Right lobe of liver (tissue), 6 donors: ENCODE measurements at regions not wholly inside any gene's neighbourhood (a gene's known extent, or its start where the extent isn't known, plus 50 kb on each side); places are given as distances from the start of the nearest gene placed in this dataset.

Experiments used
- ATAC-seq, 4 donors: fragments of 200-7000 bp; cut with Tn5 transposase; one replicate each; pipeline ENCODE4 v1.9.1; 2020; ENCODE audit warnings: mild to moderate bottlenecking in 4 of 4, moderate library complexity in 4 of 4
- DNase-seq, 3 donors: peaks; one replicate each; pipeline ENCODE4 v3.0.0-alpha.2; 2020
- H3K27ac ChIP-seq, 3 donors: fragments of 200-600 bp; one replicate each; pipeline ENCODE4 v1.8.0; 2022
- H3K27me3 ChIP-seq, 2 donors: fragments of 200-600 bp; one replicate each; pipeline ENCODE4 v1.8.0; 2022
- H3K36me3 ChIP-seq, 4 donors: fragments of 200-600 bp; sonication (generic) in 1 of 4; one replicate each; pipeline versions ENCODE4 v1.5.1 to v1.8.0; 2017 to 2022; ENCODE audit warnings: control low read depth in 1 of 4
- H3K4me1 ChIP-seq, 4 donors: fragments of 200-600 bp; sonication (generic) in 1 of 4; one replicate each; pipeline versions ENCODE4 v1.5.1 to v1.8.0; 2017 to 2022; ENCODE audit warnings: control low read depth in 1 of 4
- H3K4me3 ChIP-seq, 3 donors: fragments of 200-600 bp; one replicate each; pipeline ENCODE4 v1.8.0; 2022
- H3K9me3 ChIP-seq, 4 donors: fragments of 200-600 bp; sonication (generic) in 1 of 4; one replicate each; pipeline versions ENCODE4 v1.5.1 to v1.8.0; 2017 to 2022; ENCODE audit warnings: control low read depth in 1 of 4
- CTCF ChIP-seq, 4 donors: fragments of 200-600 bp in 3 of 4; fragments of 450-650 bp in 1 of 4; IDR thresholded peaks; one replicate each; pipeline versions ENCODE4 v1.5.1 to v1.8.0; 2016 to 2022; ENCODE audit warnings: antibody characterized with exemption in 4 of 4, mild to moderate bottlenecking in 2 of 4
- POLR2A ChIP-seq: fragments of 450-650 bp; IDR thresholded peaks from one replicate; pipeline ENCODE4 v1.6.1; 2017; ENCODE audit warnings: antibody characterized with exemption, mild to moderate bottlenecking
- WGBS: methylation state at CpG from one replicate; pipeline ENCODE4 v1.1.6; 2018; ENCODE audit warnings: low coverage, low lambda C conversion rate; ENCODE audit not compliant: insufficient coverage; ENCODE audit errors: missing lambda C conversion rate; 5-methylcytosine and 5-hydroxymethylcytosine counted together
- intact Hi-C, 2 donors: fragments of 100-400 bp; cut with DNase I; formaldehyde crosslinking; loops; one replicate each; pipeline versions ENCODE4 v1.11.2 to v1.14.1; 2022
- donor health status: DM: no; HTN: yes; CAD: no.
- donor health status: DM: no; HTN: no; CAD: no.
- donor health status: DM: no; HTN: no; CAD: no.
- donor health status: DM: no; HTN: yes; CAD: no.
- donor health status: DM: no; HTN: yes; CAD: no.

GRCh38 chr13:82674546-82674945 is 1207.7 kb downstream of the SLITRK1 start:
- Histone ChIP-seq H3K4me1 (no peaks in the 10 kb centered on the region), H3K36me3 (no peaks in the 10 kb centered on the region), H3K27me3 (no peaks in the 10 kb centered on the region), H3K4me3 (no peak overlapping the region), H3K27ac (no peak overlapping the region), H3K9me3 (no peaks in the 10 kb centered on the region)
- no peak for TF ChIP-seq POLR2A
- TF ChIP-seq CTCF (IDR thresholded peaks at IDR 0.05) = no peak
- ATAC-seq (no peak), DNase-seq (no peak)
- 30% methylated on average over 1 of the region's 1 CpG for WGBS
- intact Hi-C loops = no loop called here

- no peak overlapping the region for H3K4me3 ChIP-seq
- ATAC-seq (no peak), DNase-seq (no peak)
- no peaks in the 10 kb centered on the region for H3K36me3 ChIP-seq
- no peaks in the 10 kb centered on the region for H3K9me3 ChIP-seq
- WGBS = 53% methylated on average over 2 of the region's 2 CpGs
- peaks cover 0 to 3% (median 0%) of the 10 kb centered on the region in 4 donors for H3K4me1 ChIP-seq
- intact Hi-C loops = no loop called here
- no peak for TF ChIP-seq CTCF (IDR thresholded peaks at IDR 0.05)
- H3K27ac ChIP-seq = no peak overlapping the region
- no peaks in the 10 kb centered on the region for H3K27me3 ChIP-seq
These were observed 1210.0 kb downstream of the SLITRK1 start for GRCh38 chr13:82672248-82672647.

GRCh38 chr13:82664183-82664582 is 1218.1 kb downstream of the SLITRK1 start:
- intact Hi-C loops = no loop called here
- H3K27me3 ChIP-seq = no peaks in the 10 kb centered on the region
- TF ChIP-seq POLR2A (no peak), CTCF (IDR thresholded peaks at IDR 0.05) (no peak)
- DNase-seq (no peak), ATAC-seq (peak in 2 of 4 donors; percentile 44 to 78)
- 32% methylated on average over 1 of the region's 1 CpG for WGBS
- H3K36me3 ChIP-seq = no peaks in the 10 kb centered on the region
- peaks cover 0 to 3% (median 0%) of the 10 kb centered on the region in 4 donors for H3K4me1 ChIP-seq
- no peaks in the 10 kb centered on the region for H3K9me3 ChIP-seq
- no peak overlapping the region for H3K27ac ChIP-seq
- no peak overlapping the region for H3K4me3 ChIP-seq

GRCh38 chr13:82661126-82661525 is 1221.1 kb downstream of the SLITRK1 start:
- H3K4me3 ChIP-seq = no peak overlapping the region
- DNase-seq (no peak), ATAC-seq (no peak)

More at GRCh38 chr13:82661126-82661525, 1221.1 kb downstream of the SLITRK1 start:
- H3K27me3 ChIP-seq = no peaks in the 10 kb centered on the region
- H3K4me1 ChIP-seq = no peaks in the 10 kb centered on the region
- H3K27ac ChIP-seq = no peak overlapping the region
- no peaks in the 10 kb centered on the region for H3K9me3 ChIP-seq
- intact Hi-C loops = no loop called here
- TF ChIP-seq CTCF (IDR thresholded peaks at IDR 0.05) = no peak
- no peak for TF ChIP-seq POLR2A
- WGBS = 43% methylated on average over 2 of the region's 4 CpGs
- H3K36me3 ChIP-seq = no peaks in the 10 kb centered on the region
